Endothelial cell (in vitro differentiated cells): ENCODE measurements at regions not wholly inside any gene's neighbourhood (a gene's known extent, or its start where the extent isn't known, plus 50 kb on each side); places are given as distances from the start of the nearest gene placed in this dataset.

Source experiments
- DNase-seq: peaks from one replicate; pipeline ENCODE4 v3.0.0; 2021; ENCODE audit warnings: low spot score
- H3K27ac Mint-ChIP-seq: one replicate; pipeline ENCODE4 v1.8.0; 2021; ENCODE audit warnings: mixed read lengths, inconsistent platforms; ENCODE audit not compliant: unreplicated experiment
- H3K27me3 Mint-ChIP-seq: one replicate; pipeline ENCODE4 v1.8.0; 2021; ENCODE audit warnings: mild to moderate bottlenecking, moderate library complexity, mixed read lengths, inconsistent platforms; ENCODE audit not compliant: unreplicated experiment
- H3K36me3 Mint-ChIP-seq: one replicate; pipeline ENCODE4 v1.8.0; 2021; ENCODE audit warnings: mild to moderate bottlenecking, low read depth, mixed read lengths, inconsistent platforms; ENCODE audit not compliant: unreplicated experiment
- H3K4me1 Mint-ChIP-seq: one replicate; pipeline ENCODE4 v1.8.0; 2021; ENCODE audit warnings: mild to moderate bottlenecking, mixed read lengths, inconsistent platforms; ENCODE audit not compliant: unreplicated experiment
- H3K4me3 Mint-ChIP-seq: one replicate; pipeline ENCODE4 v1.8.0; 2021; ENCODE audit warnings: mild to moderate bottlenecking, mixed read lengths, inconsistent platforms; ENCODE audit not compliant: unreplicated experiment
- H3K9me3 Mint-ChIP-seq: one replicate; pipeline ENCODE4 v1.8.0; 2021; ENCODE audit warnings: mixed read lengths, inconsistent platforms; ENCODE audit not compliant: unreplicated experiment
- TF ChIP-seq, protein P1 (sequence below): fragments of 200-600 bp; sonication (generic); IDR thresholded peaks from one replicate; pipeline ENCODE4 v1.5.0; 2021; ENCODE audit warnings: antibody characterized with exemption; ENCODE audit not compliant: unreplicated experiment

DNA sequence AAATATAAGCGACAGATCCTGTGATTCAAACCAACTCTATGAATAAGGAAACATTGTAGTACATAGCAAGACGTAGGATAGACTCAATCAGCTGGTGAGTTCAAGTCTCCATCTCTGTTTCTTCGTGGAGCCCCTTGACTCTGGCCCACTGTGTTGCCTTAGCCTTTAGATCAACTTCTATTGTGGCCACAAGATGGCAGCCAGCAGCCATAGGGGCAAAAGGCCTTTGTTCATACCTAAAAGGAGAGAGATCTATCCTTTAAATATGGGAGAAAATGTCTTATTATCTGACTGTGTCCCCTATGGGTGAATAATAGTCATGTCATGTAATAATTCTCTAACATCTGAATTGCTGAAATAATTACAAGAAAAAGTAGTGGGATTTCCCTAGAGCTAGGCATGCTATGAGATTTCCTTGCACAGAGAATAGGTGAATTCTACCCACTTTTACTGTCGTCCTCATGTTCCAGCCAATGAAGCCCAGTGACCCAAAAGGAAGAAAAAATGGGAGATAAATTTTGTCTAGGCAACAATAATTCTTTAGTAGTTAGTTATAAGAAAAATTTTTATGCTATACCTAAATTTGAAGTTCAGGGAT, 129.4 kb downstream of the PCDH20 start:
- no peak overlapping the region for H3K27ac Mint-ChIP-seq
- H3K36me3 Mint-ChIP-seq, result no peaks in the 10 kb centered on the region
- H3K9me3 Mint-ChIP-seq, result no peaks in the 10 kb centered on the region
- TF ChIP-seq, protein P1, sequence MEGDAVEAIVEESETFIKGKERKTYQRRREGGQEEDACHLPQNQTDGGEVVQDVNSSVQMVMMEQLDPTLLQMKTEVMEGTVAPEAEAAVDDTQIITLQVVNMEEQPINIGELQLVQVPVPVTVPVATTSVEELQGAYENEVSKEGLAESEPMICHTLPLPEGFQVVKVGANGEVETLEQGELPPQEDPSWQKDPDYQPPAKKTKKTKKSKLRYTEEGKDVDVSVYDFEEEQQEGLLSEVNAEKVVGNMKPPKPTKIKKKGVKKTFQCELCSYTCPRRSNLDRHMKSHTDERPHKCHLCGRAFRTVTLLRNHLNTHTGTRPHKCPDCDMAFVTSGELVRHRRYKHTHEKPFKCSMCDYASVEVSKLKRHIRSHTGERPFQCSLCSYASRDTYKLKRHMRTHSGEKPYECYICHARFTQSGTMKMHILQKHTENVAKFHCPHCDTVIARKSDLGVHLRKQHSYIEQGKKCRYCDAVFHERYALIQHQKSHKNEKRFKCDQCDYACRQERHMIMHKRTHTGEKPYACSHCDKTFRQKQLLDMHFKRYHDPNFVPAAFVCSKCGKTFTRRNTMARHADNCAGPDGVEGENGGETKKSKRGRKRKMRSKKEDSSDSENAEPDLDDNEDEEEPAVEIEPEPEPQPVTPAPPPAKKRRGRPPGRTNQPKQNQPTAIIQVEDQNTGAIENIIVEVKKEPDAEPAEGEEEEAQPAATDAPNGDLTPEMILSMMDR, result peak; percentile 60
- H3K4me1 Mint-ChIP-seq, result peaks cover 4% of the 10 kb centered on the region
- H3K4me3 Mint-ChIP-seq, result no peak overlapping the region
- no peaks in the 10 kb centered on the region for H3K27me3 Mint-ChIP-seq
- peak; percentile 45 for DNase-seq

- Mint-ChIP-seq H3K27ac (no peak overlapping the region), H3K27me3 (peaks cover 2% of the 10 kb centered on the region), H3K9me3 (no peaks in the 10 kb centered on the region), H3K36me3 (no peaks in the 10 kb centered on the region), H3K4me3 (no peak overlapping the region), H3K4me1 (no peaks in the 10 kb centered on the region)
- TF ChIP-seq, protein P1, result no peak
- no peak for DNase-seq
Observed at GRCh38 chr13:61277586-61278276, 137.9 kb downstream of the PCDH20 start.

DNA sequence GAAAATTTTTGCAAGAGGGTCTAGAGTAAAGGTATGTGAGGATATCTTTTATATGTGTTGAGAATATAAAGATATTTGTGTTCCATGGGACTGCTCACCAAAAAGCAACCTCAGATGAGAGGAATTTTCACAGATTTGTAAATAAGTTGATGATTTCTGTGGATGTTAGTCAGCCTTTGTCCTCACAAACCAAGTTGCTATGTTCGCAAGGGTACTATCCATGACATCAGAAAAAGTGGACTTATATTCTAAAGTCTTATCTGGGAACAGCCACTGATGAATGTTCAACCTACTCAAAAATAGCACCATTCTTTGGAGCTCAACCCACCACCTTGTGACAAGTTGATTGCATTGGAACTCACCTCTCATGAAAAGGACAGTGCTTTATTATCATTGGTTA, 138.6 kb downstream of the PCDH20 start:
- no peak for DNase-seq
- H3K9me3 Mint-ChIP-seq, result no peaks in the 10 kb centered on the region
- H3K4me3 Mint-ChIP-seq, result no peak overlapping the region
- H3K27me3 Mint-ChIP-seq, result peaks cover 2% of the 10 kb centered on the region
- H3K36me3 Mint-ChIP-seq, result no peaks in the 10 kb centered on the region
- H3K4me1 Mint-ChIP-seq, result no peaks in the 10 kb centered on the region
- TF ChIP-seq, protein P1, result no peak
- no peak overlapping the region for H3K27ac Mint-ChIP-seq

DNA sequence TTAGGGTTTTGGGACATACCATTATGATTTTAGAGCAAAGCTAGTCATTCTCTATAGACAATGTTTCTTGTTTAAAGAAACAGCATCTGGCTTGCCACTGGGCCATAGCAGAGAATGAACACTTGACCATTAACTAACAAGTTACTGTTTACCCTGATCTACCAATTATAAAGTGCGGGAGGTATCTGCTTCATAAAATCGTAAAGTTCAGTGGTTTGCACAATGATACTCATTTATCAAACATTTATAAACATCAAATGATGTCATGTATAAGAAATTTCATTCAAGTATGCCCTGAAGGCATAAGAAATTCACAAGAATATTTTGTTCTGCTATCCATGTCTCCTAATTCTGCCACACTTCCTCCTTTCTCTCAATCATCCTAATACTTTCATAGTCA, 139.2 kb downstream of the PCDH20 start:
- peaks cover 2% of the 10 kb centered on the region for H3K27me3 Mint-ChIP-seq
- H3K4me1 Mint-ChIP-seq, result no peaks in the 10 kb centered on the region
- no peaks in the 10 kb centered on the region for H3K9me3 Mint-ChIP-seq
- no peak overlapping the region for H3K27ac Mint-ChIP-seq
- no peak for DNase-seq
- TF ChIP-seq, protein P1, result no peak
- H3K36me3 Mint-ChIP-seq, result no peaks in the 10 kb centered on the region
- H3K4me3 Mint-ChIP-seq, result no peak overlapping the region

DNA sequence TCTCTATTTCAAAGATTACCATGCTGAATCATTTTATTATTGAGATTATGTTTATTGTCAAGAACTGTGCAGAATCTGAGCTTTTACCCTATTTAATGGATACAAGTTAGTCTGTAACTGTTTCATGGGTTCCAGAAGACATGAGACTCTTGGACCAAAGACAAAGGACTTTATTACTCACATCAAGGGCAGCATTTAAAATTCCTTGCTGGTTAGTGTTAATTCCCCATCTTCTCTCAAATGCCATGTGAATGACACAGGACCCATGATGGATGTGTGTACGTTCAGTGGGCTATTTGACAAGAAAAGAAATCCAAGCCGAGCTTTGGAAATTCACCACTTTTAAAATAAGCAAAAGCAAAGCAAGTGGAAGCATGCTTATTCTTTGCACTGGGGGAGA, 139.9 kb downstream of the PCDH20 start:
- Mint-ChIP-seq H3K36me3 (no peaks in the 10 kb centered on the region), H3K27ac (no peak overlapping the region), H3K4me3 (no peak overlapping the region), H3K27me3 (peaks cover 2% of the 10 kb centered on the region), H3K4me1 (no peaks in the 10 kb centered on the region), H3K9me3 (no peaks in the 10 kb centered on the region)
- DNase-seq, result no peak
- TF ChIP-seq, protein P1, result no peak
